HG03457 (cell line): ENCODE measurements at regions not wholly inside any gene's neighbourhood (a gene's known extent, or its start where the extent isn't known, plus 50 kb on each side); places are given as distances from the start of the nearest gene placed in this dataset.

Experiments used
- ATAC-seq: cut with Tn5 transposase; IDR thresholded peaks from one replicate; pipeline ENCODE4 v1.9.1; 2021; ENCODE audit warnings: moderate number of reproducible peaks; ENCODE audit not compliant: unreplicated experiment

DNA sequence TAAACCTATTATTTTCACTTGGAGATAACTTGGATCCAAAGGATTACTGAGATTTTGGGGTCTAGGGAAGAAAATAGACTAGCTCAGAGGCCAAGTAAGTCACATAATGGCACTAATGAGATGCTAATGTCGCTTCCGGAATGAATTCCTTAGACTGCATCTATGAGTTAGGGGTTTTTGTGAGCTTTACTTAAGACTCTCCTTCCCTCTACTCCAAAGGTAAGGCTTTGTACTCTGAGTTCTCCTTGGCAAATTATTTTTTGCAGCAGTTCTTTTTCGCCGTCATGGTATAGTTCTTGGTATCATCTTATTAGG, 143.9 kb upstream of the KLF14 start:
- no peak for ATAC-seq

DNA sequence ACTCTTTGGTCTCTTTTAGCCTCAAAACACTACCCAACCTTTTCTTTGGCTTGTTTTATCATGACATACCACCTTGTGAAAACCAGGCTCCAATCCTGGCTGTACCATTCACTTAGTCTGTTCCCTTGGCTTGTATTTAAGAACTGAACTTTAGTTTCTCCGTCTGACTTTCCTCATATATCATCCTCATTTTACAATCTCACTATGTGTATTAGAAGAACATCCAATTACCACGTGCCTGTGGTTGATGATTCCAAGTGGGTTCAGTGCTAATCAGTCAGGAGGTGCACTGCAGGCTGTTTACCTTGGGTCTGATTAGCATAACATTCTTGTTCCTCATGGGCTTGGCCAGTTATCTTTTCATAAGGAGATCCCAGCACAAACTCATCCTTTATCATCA, 144.8 kb upstream of the KLF14 start:
- no peak for ATAC-seq

- no peak for ATAC-seq
Measured at GRCh38 chr7:130879191-130879590, 145.2 kb upstream of the KLF14 start.

- ATAC-seq, result no peak
Measured at GRCh38 chr7:130880668-130881067, 146.7 kb upstream of the KLF14 start.

DNA sequence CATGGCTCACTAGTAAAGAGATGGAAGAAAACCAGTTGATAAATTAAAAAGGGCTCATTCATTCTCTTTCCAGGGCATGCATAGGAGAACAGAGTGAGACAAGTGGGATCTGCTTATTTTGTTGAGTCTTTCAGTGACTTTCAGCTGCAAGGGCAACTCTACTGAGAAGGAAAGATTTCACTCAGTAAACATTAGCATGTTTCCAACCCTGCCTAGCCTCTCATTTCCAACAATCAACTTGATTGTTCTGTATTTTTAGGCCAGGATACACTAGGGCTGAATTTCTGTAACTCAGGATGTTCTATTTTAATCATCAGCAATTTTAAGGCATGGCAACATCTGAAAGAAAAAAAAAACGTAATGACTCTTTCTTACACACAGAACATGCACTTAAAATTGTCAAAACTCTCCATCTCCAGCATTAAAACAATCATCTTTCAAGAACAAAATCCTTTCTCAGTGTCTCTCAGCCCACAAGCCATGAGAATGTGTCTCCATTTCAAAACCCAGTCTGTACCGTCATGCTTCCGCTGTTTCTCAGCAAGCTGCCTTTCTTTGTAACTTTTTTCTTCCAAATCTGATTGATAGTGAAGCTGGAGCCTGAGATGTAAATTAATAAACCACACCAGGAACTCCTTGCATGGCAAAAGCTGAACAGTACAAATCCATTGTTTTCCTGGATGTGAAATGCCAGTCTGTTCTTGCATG, 147.2 kb upstream of the KLF14 start:
- ATAC-seq, result no peak

DNA sequence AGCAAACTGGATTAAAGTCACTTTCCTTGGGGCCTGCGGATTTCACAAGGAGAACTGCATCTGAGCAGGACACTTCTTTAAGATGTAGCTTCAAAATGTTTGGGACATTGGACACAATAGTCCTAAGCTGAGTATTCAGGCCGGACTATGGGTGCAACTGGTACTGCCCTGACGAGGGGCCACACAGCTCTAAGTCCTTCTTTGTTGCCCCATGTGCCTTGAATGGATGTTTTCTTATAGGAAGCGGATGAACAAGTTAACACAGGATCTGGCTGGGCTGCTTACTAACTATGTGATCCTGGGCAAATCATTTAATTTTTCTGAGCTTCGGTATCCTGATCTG, 147.8 kb upstream of the KLF14 start:
- ATAC-seq, result no peak

- ATAC-seq, result no peak
Measured at GRCh38 chr7:130882396-130882795, 148.4 kb upstream of the KLF14 start.

- ATAC-seq, result no peak
Measured at GRCh38 chr7:130883928-130884327, 149.9 kb upstream of the KLF14 start.

DNA sequence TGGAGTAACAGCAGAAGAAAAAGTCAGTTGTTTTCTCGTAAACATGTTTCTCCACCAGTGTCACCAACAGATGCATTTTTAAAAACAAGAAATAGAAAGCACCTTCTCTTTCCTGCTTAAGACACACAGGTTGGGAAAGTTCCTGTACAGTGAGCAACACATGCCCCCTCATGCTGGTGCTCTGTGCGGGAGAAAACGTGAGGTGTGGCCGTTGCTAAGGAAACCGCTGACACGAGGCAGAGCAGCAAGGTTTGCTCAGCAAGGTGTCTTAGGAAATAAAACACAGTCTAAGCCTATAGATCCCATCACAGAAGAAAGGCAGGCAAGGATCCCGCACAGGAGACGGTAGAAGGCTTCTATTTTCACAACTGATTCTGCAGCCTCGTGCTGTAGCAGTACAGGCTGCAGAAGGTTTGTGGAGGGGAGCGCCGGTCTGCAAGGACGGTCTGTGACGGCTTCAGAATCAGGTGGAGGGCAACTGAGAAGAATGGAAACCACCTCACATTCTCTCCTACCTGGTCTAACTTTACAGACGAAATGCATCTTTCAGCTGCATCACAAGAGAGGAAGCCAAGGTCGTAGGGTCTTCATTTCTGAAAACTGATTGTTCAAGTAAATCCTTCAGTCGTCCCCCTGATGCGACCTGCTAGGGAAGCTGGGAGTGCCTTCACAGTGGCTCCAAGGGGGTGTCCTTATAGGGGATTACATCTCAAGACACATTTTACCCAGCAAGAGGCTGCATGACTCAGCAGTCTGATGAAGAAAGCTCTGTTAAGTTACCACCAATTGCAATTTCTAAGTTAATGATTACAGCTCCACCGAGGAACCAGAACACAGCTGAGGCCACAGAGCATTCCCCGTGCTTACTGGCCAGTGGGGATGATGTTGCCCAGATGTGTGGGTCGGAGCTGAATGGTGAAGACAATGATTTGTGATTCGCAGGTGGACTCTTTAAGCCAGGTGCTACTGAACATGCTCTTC, 150.7 kb upstream of the KLF14 start:
- no peak for ATAC-seq

DNA sequence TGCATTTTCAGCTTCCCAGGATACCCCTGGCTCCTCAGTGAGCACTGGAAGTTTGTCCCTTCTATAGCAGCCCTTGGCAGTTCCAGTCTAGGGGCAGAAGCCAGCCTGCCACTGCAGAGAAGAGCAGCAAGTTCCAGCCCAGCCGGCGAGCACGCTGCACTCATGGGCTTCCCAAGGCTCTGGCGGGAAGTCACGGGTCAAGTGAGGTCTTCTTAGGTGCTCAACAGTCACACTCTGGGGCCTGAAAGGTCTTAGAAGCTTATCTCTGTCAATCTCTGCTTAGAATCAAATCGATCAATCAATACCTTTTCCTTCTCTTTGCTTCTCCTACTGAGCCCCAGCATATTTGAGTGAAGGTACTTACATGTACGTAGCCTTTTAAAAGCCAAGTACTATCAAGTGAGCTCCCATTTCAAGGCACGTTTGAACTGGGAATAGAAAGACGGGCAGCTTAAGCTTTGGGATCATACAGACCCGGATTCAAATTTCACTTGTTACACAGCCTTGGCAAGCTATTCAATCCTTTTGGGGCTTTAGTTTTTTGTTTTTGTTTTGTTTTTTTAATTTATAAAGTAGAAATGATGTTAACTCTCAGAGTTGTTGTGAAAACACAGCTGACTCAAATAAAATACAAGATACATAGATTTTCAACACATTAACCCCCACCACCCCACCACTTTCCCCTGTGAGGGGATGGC, 152.6 kb upstream of the KLF14 start:
- no peak for ATAC-seq

DNA sequence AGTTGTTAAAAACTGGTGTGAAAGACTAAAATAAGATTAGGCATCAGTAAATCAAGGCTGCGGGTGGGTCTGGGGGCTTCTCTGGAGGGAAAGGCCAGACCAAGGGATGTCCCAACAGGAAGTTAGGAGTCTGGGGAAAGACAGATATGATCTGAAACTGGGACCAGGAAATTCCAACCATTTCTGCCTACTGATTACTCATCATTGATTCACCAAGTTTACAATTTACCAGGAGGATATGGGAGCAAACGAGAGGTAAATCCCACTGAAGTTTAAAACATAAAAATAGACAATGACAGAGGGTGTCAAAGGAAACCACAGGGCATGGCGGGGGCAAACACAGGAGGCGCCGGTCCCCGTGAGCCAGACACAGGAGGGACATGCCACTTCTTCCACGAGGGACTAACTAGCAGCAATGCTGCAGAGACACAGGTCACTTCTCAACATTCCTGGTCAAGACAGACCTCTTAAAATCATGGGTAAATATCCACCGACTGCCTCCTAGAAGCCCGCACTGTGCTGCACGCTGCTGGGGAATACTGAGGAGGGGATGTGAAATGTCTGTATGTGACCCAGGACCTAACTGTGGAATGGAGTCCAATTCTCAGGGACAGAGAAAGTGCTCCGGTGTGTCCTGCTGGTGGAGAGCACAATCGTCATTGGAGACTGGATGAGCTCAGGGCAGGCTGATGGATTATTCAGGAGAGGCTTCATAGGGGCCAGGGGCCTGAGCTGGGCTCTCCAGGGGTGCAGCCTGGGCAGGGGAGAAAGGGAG, 153.4 kb upstream of the KLF14 start:
- no peak for ATAC-seq

DNA sequence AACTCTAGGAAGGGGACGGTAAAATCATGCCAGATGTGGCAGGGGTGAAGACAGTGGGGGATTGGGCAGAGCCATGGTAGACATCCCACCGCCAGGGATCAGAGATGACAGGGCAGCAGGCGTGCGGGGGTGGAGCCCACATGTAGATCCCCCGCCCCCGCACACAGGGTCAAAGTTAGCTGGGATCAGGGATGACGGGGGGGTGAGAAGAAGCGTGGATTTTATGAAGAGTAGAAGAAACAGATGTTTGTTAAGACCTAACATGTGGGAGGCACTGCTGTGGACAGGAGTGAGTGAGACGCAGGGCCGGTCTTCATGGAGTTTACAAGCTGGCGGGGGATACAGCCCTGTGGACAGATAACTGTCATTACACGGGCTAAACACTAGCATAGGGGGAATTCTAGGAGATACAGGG, 154.0 kb upstream of the KLF14 start:
- no peak for ATAC-seq

- ATAC-seq, result no peak
Measured at GRCh38 chr7:130888468-130888867, 154.5 kb upstream of the KLF14 start.

DNA sequence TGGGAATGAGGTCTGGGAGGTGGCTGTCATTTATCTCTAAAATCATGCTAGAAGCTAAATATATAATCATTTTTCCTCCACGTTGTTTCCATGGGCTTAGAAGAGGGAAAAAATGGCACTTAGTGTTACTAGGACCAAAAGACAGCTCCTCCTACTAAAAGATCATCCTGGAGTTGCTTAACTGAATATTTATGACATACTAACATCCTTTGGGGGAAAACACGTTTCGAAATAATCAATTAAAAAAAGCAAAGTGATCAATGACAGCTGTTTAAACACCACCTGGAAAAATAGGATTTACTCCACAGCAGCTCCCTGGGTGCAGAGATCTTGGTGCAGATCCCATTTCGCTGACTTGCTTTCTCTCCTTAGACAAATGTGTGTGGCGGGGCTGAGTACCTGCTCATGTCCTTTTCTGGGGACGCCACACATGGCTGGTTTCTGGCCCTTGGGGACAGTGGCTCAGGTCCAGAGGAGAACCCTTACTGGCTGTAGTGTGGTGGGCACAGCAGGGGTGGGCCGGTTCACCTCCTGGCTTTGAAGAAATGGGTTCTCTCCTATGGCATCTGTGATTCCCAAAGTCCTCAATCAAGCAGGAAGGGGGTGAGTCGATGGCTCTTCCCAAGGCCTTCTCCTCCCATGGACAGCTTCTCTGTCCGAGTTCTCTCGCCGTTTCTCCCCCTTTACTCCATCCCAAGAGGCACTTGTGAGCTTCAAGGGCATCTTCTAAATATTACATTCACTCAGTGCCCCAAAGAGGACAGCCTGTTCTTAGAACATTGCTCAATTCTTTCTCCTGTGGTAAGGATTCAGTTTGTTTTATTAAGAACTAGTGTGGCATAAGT, 156.4 kb upstream of the KLF14 start:
- ATAC-seq, result no peak

DNA sequence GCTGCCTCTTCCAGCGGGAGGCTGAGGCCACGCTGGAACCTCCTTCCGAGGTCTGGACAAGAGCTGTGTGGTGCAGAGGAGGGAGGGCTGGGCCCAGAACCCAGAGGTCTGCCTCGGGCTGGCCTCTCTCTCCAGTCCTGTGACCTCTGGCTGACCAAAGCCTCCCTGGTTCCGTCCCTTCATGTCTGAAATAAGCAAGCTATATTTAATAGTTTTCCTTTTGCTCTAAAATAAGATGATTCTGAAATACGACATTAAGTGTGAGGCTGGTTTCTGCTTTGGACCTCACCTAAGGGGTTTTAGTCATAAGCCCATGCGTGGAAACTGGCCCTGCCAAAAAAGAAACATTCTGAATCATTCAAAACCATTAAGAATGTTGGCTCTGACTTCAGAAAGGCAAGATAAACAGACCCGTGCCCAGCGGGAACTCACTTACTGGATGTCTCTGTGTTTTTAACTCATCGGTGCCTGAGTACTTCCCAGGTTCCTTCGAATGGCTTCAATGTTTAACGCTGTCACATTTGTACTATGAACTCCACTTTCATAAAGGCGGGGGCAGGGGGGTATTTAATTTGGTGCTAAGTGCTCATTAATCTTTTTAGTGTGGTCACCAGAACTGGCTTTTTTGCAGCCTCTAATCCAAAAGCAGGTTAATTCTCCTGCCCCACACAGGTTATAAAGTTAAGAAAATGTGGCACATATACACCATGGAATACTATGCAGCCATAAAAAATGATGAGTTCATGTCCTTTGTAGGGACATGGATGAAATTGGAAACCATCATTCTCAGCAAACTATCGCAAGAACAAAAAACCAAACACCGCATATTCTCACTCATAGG, 157.5 kb upstream of the KLF14 start:
- ATAC-seq, result no peak

GRCh38 chr7:130893441-130893894, 159.5 kb upstream of the KLF14 start:
- no peak for ATAC-seq

- ATAC-seq, result no peak
Measured at GRCh38 chr7:130894146-130894908, 160.3 kb upstream of the KLF14 start.
